Activated naive CD4-positive, alpha-beta T cell treated with anti-CD3 and anti-CD28 coated beads, Interleukin-2, amount 50 U/mL, for 24 hours (primary cell): ENCODE measurements at regions not wholly inside any gene's neighbourhood (a gene's known extent, or its start where the extent isn't known, plus 50 kb on each side); places are given as distances from the start of the nearest gene placed in this dataset.

ENCODE experiments used
- H3K27ac Mint-ChIP-seq: one replicate; pipeline ENCODE4 v1.8.0; 2021; ENCODE audit warnings: mild to moderate bottlenecking, mixed read lengths
- H3K27me3 Mint-ChIP-seq: one replicate; pipeline ENCODE4 v1.8.0; 2021; ENCODE audit warnings: mixed read lengths
- H3K36me3 Mint-ChIP-seq: one replicate; pipeline ENCODE4 v1.8.0; 2021; ENCODE audit warnings: mixed read lengths
- H3K4me1 Mint-ChIP-seq: one replicate; pipeline ENCODE4 v1.8.0; 2021; ENCODE audit warnings: mixed read lengths
- H3K4me3 Mint-ChIP-seq: one replicate; pipeline ENCODE4 v1.8.0; 2021; ENCODE audit warnings: mild to moderate bottlenecking, mixed read lengths
- H3K9me3 Mint-ChIP-seq: one replicate; pipeline ENCODE4 v1.8.0; 2021; ENCODE audit warnings: mixed read lengths

GRCh38 chr2:83782122-83782521, 677.0 kb downstream of the SUCLG1 start:
- no peaks in the 10 kb centered on the region for H3K4me1 Mint-ChIP-seq
- H3K27ac Mint-ChIP-seq: no peak overlapping the region
- peaks cover 6% of the 10 kb centered on the region for H3K9me3 Mint-ChIP-seq
- no peaks in the 10 kb centered on the region for H3K36me3 Mint-ChIP-seq
- H3K4me3 Mint-ChIP-seq: no peak overlapping the region
- peaks cover 2% of the 10 kb centered on the region for H3K27me3 Mint-ChIP-seq

DNA sequence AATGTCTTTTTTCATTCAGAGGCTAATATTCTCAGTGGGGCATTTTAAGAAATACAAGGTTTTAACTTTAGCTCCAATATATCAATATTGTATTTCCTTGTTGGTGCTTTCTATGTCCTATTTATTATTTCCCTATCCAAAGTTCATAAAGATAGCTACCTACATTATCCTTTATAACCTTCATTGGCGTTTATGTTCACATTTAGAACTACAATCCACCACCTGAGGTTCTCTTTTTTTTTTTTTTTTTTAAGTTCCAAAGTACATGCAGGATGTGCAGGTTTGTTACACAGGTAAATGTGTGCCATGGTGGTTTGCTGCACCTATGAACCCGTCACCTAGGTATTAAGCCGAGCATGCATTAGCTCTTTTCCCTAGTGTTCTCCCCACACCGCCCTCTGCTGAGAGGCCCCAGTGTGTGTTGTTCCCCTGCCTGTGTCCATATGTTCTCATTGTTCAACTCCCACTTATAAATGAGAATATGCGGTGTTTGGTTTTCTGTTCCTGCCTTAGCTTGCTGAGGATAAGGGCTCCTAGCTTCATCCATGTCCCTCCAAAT, 694.6 kb downstream of the SUCLG1 start:
- Mint-ChIP-seq H3K27ac (no peak overlapping the region), H3K4me1 (no peaks in the 10 kb centered on the region), H3K27me3 (no peaks in the 10 kb centered on the region), H3K36me3 (no peaks in the 10 kb centered on the region), H3K9me3 (peaks cover 18% of the 10 kb centered on the region), H3K4me3 (no peak overlapping the region)

DNA sequence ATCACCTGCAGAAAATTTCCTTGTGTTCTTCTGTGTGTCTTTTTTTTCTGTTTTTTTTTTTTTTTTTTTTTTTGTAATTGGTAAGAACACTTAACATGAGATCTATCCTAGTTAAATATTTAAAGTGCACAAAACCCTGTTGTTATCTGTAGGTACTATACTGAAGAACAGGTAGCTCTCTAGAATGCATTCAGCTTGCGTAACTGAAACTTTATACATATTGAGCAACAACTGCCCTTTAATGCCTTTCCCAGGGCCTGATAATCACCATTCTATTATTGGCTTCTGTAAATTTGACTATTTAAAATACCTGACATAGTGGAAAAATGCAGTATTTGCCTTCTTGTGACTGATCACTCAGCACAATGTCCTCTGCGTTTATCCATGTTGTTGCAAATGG, 701.8 kb downstream of the SUCLG1 start:
- no peak overlapping the region for H3K27ac Mint-ChIP-seq
- H3K27me3 Mint-ChIP-seq: no peaks in the 10 kb centered on the region
- H3K4me1 Mint-ChIP-seq: no peaks in the 10 kb centered on the region
- H3K4me3 Mint-ChIP-seq: no peak overlapping the region
- peaks cover 19% of the 10 kb centered on the region for H3K9me3 Mint-ChIP-seq
- H3K36me3 Mint-ChIP-seq: no peaks in the 10 kb centered on the region

- Mint-ChIP-seq H3K4me1 (no peaks in the 10 kb centered on the region), H3K27ac (no peak overlapping the region), H3K27me3 (no peaks in the 10 kb centered on the region), H3K9me3 (peaks cover 19% of the 10 kb centered on the region), H3K4me3 (no peak overlapping the region), H3K36me3 (no peaks in the 10 kb centered on the region)
These were observed 702.9 kb downstream of the SUCLG1 start for GRCh38 chr2:83756219-83756618.

GRCh38 chr2:83747141-83747540, 711.9 kb downstream of the SUCLG1 start:
- no peaks in the 10 kb centered on the region for H3K9me3 Mint-ChIP-seq
- H3K36me3 Mint-ChIP-seq: no peaks in the 10 kb centered on the region
- H3K27me3 Mint-ChIP-seq: no peaks in the 10 kb centered on the region
- no peaks in the 10 kb centered on the region for H3K4me1 Mint-ChIP-seq
- H3K27ac Mint-ChIP-seq: no peak overlapping the region
- no peak overlapping the region for H3K4me3 Mint-ChIP-seq

DNA sequence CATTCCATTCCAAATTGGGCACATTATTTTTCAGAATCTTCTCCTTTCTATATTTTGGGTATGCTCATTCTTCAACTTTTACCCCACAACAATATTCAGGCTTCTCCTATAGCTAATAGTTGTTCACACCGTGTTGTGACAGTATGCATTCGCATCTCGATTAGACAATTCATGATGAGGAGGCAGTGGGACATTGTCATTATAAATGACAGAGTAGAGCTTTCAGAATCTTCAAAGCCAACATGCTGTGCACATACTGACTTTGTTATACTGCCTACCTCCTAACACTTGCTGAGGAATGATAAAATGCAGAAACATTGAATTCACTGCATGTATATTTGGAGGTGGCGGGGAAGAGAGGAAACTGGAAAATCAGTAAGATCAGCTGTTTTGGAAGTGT, 714.2 kb downstream of the SUCLG1 start:
- H3K27me3 Mint-ChIP-seq: no peaks in the 10 kb centered on the region

GRCh38 chr2:83742117-83742782, 716.8 kb downstream of the SUCLG1 start:
- Mint-ChIP-seq H3K27ac (no peak overlapping the region), H3K4me3 (no peak overlapping the region), H3K27me3 (no peaks in the 10 kb centered on the region), H3K36me3 (no peaks in the 10 kb centered on the region), H3K4me1 (no peaks in the 10 kb centered on the region), H3K9me3 (peaks cover 9% of the 10 kb centered on the region)

More for the DNA sequence above, 714.2 kb downstream of the SUCLG1 start:
- no peak overlapping the region for H3K4me3 Mint-ChIP-seq
- H3K4me1 Mint-ChIP-seq: no peaks in the 10 kb centered on the region
- peaks cover 6% of the 10 kb centered on the region for H3K9me3 Mint-ChIP-seq
- H3K36me3 Mint-ChIP-seq: no peaks in the 10 kb centered on the region
- peak overlapping the region; percentile 5 for H3K27ac Mint-ChIP-seq

DNA sequence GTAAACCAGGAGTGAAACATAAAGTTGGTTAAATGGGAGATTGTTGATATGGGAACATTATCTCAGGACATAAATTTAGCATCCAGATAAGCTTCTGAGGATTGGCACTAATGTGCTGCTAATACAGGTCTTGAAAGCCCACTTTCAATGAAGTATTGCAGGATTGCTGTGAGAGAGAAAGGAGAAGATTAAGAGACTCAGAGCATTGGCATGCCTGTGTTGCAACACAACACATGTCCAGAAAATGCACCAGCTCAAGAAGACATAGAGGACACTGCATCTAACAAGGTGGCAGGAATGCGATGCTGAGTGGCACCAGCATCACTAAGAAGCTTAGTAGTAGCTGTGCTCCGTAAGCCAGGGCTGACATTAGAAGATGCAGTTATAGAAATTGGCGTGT, 728.9 kb downstream of the SUCLG1 start:
- H3K4me3 Mint-ChIP-seq: no peak overlapping the region
- H3K27me3 Mint-ChIP-seq: no peaks in the 10 kb centered on the region
- peaks cover 8% of the 10 kb centered on the region for H3K9me3 Mint-ChIP-seq
- H3K36me3 Mint-ChIP-seq: no peaks in the 10 kb centered on the region
- no peak overlapping the region for H3K27ac Mint-ChIP-seq
- H3K4me1 Mint-ChIP-seq: no peaks in the 10 kb centered on the region

DNA sequence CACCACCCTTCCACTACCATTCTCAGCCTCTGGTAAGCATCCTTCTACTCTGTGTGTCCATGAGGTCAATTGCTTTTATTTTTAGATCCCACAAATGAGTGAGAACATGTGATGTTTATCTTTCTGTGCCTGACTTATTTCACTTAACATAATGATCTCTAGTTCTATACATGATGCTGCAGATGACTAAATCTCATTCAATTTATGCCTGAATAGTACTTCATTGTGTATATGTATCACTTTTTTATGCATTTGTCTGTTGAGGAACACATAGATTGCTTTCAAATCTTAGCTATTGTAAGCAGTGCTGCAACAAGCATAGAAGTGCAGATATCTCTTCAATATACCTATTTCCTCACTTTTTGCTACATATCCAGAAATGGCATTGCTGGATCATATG, 733.3 kb downstream of the SUCLG1 start:
- H3K27me3 Mint-ChIP-seq: no peaks in the 10 kb centered on the region
- H3K4me1 Mint-ChIP-seq: no peaks in the 10 kb centered on the region
- no peaks in the 10 kb centered on the region for H3K9me3 Mint-ChIP-seq
- H3K36me3 Mint-ChIP-seq: no peaks in the 10 kb centered on the region
- H3K4me3 Mint-ChIP-seq: no peak overlapping the region
- no peak overlapping the region for H3K27ac Mint-ChIP-seq

DNA sequence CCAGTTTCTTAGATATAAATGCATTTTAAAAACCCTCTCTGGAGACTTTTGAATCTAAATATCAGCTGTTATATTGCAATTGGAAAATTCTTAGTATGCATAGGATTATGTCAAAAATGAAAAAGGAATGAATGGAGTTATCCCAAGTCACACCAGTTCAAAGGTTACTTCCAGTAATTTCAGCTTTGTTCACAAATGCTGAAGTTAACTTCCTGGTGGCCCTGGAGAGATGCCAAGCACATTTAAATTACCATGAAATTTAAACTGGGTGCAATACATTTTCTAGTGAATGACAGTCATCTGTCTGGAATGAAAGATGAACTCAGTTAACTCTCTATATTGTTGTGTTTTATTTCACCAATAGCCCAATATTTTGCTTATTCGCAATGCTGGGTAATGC, 753.9 kb downstream of the SUCLG1 start:
- Mint-ChIP-seq H3K36me3 (no peaks in the 10 kb centered on the region), H3K27me3 (no peaks in the 10 kb centered on the region), H3K9me3 (no peaks in the 10 kb centered on the region), H3K27ac (no peak overlapping the region), H3K4me3 (no peak overlapping the region), H3K4me1 (no peaks in the 10 kb centered on the region)

DNA sequence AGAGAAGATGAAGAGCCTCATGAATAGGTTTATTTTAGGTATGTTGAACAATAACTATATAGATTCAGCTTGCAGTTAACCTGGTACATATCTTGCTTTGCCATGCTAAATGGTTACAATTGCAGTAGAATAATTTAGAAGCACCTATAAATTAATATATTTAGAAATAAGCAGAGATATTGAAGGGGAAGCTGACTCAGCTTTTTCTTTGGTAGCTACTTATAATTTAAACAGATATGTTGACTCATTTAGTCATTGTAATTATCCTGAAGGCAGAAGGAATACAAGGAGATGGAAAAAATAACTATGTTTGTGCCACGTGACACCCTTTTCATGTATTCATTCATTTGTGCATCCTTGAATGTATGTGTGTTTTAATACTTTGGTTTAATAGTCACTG, 755.5 kb downstream of the SUCLG1 start:
- Mint-ChIP-seq H3K9me3 (no peaks in the 10 kb centered on the region), H3K4me1 (no peaks in the 10 kb centered on the region), H3K4me3 (no peak overlapping the region), H3K27me3 (no peaks in the 10 kb centered on the region), H3K27ac (no peak overlapping the region), H3K36me3 (no peaks in the 10 kb centered on the region)

DNA sequence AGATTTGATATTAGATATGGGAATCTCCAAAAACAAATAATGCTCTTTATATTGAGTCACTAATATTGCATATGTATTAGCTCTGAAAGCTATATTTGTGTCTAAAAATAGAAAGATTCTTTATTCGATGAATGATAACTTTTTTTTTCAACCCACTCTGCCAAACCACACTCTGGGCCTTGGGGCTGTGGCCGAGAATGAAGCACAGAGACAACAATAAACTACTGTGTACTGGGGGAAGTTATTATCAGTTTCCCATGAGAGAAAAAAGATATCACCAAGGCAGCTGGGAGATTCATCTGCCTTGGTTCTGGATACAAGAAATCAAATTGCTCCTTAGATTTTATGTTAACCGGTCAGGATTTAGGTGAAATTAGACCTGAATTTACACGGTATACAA, 762.2 kb downstream of the SUCLG1 start:
- no peaks in the 10 kb centered on the region for H3K36me3 Mint-ChIP-seq
- H3K4me1 Mint-ChIP-seq: no peaks in the 10 kb centered on the region
- H3K27me3 Mint-ChIP-seq: no peaks in the 10 kb centered on the region
- no peak overlapping the region for H3K4me3 Mint-ChIP-seq
- no peaks in the 10 kb centered on the region for H3K9me3 Mint-ChIP-seq
- no peak overlapping the region for H3K27ac Mint-ChIP-seq

- Mint-ChIP-seq H3K27me3 (no peaks in the 10 kb centered on the region), H3K9me3 (no peaks in the 10 kb centered on the region), H3K4me3 (no peak overlapping the region), H3K36me3 (no peaks in the 10 kb centered on the region), H3K4me1 (no peaks in the 10 kb centered on the region), H3K27ac (no peak overlapping the region)
These were observed 763.5 kb downstream of the SUCLG1 start for GRCh38 chr2:83695530-83695929.

- Mint-ChIP-seq H3K4me3 (no peak overlapping the region), H3K36me3 (no peaks in the 10 kb centered on the region), H3K27me3 (no peaks in the 10 kb centered on the region), H3K27ac (no peak overlapping the region), H3K4me1 (no peaks in the 10 kb centered on the region), H3K9me3 (no peaks in the 10 kb centered on the region)
These were observed 764.0 kb downstream of the SUCLG1 start for GRCh38 chr2:83695037-83695436.

GRCh38 chr2:83689402-83689801, 769.7 kb downstream of the SUCLG1 start:
- no peak overlapping the region for H3K4me3 Mint-ChIP-seq
- H3K36me3 Mint-ChIP-seq: no peaks in the 10 kb centered on the region
- H3K27ac Mint-ChIP-seq: no peak overlapping the region
- no peaks in the 10 kb centered on the region for H3K27me3 Mint-ChIP-seq
- H3K4me1 Mint-ChIP-seq: no peaks in the 10 kb centered on the region
- H3K9me3 Mint-ChIP-seq: no peaks in the 10 kb centered on the region

GRCh38 chr2:83686863-83687262, 772.2 kb downstream of the SUCLG1 start:
- no peak overlapping the region for H3K4me3 Mint-ChIP-seq
- H3K4me1 Mint-ChIP-seq: no peaks in the 10 kb centered on the region
- no peaks in the 10 kb centered on the region for H3K27me3 Mint-ChIP-seq
- H3K36me3 Mint-ChIP-seq: no peaks in the 10 kb centered on the region
- H3K9me3 Mint-ChIP-seq: no peaks in the 10 kb centered on the region
- no peak overlapping the region for H3K27ac Mint-ChIP-seq

GRCh38 chr2:83674050-83674449, 785.0 kb downstream of the SUCLG1 start:
- Mint-ChIP-seq H3K27me3 (no peaks in the 10 kb centered on the region), H3K36me3 (no peaks in the 10 kb centered on the region), H3K27ac (no peak overlapping the region), H3K4me3 (no peak overlapping the region), H3K4me1 (no peaks in the 10 kb centered on the region), H3K9me3 (peaks cover 29% of the 10 kb centered on the region)
